RKO (cell line): ENCODE measurements at regions not wholly inside any gene's neighbourhood (a gene's known extent, or its start where the extent isn't known, plus 50 kb on each side); places are given as distances from the start of the nearest gene placed in this dataset.
"Not testable (repeated sequence)": the region's sequence is repeated elsewhere in the genome, so short reads cannot be mapped to it uniquely, and the experiment has no call there.

Experiments used
- DNase-seq: peaks from one replicate; pipeline ENCODE4 v3.0.0-alpha.2; 2016; ENCODE audit warnings: low spot score

DNA sequence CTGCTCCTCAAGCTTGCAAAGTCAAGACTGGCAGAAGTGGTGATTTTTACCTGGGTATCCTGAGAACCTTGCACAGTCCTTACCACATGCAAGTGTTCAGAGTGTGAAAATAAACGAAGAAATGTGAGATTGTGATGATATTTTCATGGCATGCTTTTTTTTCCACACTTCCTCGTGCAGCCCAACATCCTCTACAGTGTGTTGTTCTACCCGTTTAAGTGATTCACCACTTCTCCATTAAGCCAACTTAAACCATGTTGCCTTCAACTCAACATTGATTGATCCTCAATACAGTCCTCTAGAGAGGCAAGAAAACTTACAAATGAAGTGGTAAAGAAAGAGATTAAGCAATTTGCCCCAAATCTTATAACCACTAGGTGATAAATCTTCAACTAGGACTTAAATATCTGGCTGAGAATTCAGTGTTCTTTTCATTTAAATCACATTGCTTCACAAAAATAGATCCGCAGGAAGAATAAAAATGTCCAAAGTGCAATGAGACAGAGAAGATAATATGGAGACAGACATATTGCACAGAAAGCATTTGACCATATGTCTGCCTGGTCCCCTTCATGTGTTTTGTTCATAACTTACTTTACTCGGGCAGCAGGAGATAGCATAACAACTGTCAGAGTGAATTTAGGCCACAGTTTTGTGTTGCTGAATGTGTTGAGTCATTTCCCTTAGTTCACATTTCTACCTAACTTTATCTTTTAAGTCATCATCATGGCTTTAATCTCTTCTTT lies 75.8 kb upstream of the PARP8 start:
- DNase-seq, result not testable (repeated sequence)

- not testable (repeated sequence) for DNase-seq
These were observed 75.1 kb upstream of the PARP8 start for GRCh38 chr5:50591338-50591737.

GRCh38 chr5:50593681-50594080 lies 72.8 kb upstream of the PARP8 start:
- DNase-seq, result no peak

- DNase-seq, result peak; percentile 93
These were observed 71.2 kb upstream of the PARP8 start for GRCh38 chr5:50595199-50595598.

- DNase-seq, result not testable (repeated sequence)
These were observed 64.9 kb upstream of the PARP8 start for GRCh38 chr5:50601576-50601975.

DNA sequence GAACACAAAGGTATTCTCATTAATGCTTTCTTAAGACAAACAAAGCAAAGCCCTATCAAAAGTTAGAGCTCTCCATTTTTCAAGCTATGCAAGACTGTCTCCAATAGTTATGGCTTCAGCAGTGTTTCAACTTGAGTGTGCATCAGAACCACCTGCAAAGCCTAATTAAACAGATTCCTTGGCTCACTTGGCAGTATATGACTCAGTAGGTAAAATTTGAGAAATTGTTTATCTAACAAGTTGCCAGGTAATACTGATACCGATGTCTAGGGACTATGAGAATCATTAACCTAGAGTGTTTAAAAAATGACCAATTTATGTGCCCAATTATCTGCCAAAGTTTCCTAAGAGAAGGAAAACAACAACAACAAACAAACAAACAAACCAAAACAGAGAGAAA lies 60.3 kb upstream of the PARP8 start:
- DNase-seq, result no peak

GRCh38 chr5:50607456-50607855 lies 59.0 kb upstream of the PARP8 start:
- not testable (repeated sequence) for DNase-seq

- DNase-seq, result not testable (repeated sequence)
These were observed 58.3 kb upstream of the PARP8 start for GRCh38 chr5:50607953-50608705.

DNA sequence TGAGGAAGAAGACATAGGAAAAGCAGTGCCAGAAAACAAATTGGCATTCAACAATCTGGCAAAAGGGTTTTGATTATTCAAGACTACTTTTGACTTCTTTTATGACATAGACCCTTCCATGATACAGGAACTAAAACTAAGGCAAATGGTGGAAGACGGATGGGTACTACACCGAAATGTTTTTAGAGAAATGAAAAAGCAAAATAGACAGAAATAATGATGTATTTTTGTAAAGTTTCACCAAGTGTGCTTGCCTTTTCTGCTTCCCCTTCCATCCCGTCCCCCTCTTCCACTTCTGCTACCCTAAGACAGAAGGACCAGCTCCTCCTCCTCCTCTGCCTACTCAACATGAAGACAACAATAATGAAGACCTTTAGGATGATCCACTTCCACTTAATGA lies 53.4 kb upstream of the PARP8 start:
- DNase-seq, result not testable (repeated sequence)
